ENCODE measurements at regions not wholly inside any gene's neighbourhood (a gene's known extent, or its start where the extent isn't known, plus 50 kb on each side); places are given as distances from the start of the nearest gene placed in this dataset.

GRCh38 chr1:228989992-228990827 is 254.9 kb downstream of the RHOU start:
- TF ChIP-seq SPI1 (IDR thresholded peaks at IDR 0.05; ENCODE audit: low read depth, low read length): no peak
- no peak for TF ChIP-seq POLR2AphosphoS5 (IDR thresholded peaks at IDR 0.05; ENCODE audit: low read depth, low read length)

Measured in GM12891 (cell line).